H1 (cell line): ENCODE measurements at regions not wholly inside any gene's neighbourhood (a gene's known extent, or its start where the extent isn't known, plus 50 kb on each side); places are given as distances from the start of the nearest gene placed in this dataset.

Experiments
- CTCF ChIA-PET: fragments of 300-600 bp; sonication (Branson Sonifier 250); formaldehyde crosslinking; loops from one replicate; lab custom pipeline; 2021; ENCODE audit not compliant: partially characterized antibody; lab: Charles Lee
- POLR2A ChIA-PET: fragments of 300-600 bp; sonication (Branson Sonifier 250); formaldehyde crosslinking; loops from one replicate; lab custom pipeline; 2021; ENCODE audit warnings: inconsistent platforms; ENCODE audit not compliant: partially characterized antibody; lab: Charles Lee
- DNase-seq, 2 experiments: peaks; one replicate each; pipeline versions ENCODE4 v3.0.0 to v3.0.0-alpha.2; 2010 to 2022; ENCODE audit warnings: low spot score in 2 of 2, low read depth in 1 of 2, mixed read lengths in 1 of 2
- FAIRE-seq: peaks from 2 replicates; lab custom pipeline; 2011; peaks lifted over from hg19 to GRCh38; lab: Jason Lieb, UNC
- H2AFZ ChIP-seq: 2 replicates; pipeline ENCODE4 v1.8.1; 2012; ENCODE audit warnings: low read length, inconsistent platforms
- H2AK5ac ChIP-seq: 2 replicates; pipeline ENCODE4 v1.6.1; 2013; ENCODE audit warnings: low read depth, low read length
- H2BK120ac ChIP-seq: replicated peaks from 2 replicates; pipeline ENCODE3; 2013; ENCODE audit warnings: low read depth, low read length, inconsistent platforms
- H2BK12ac ChIP-seq: 2 replicates; pipeline ENCODE4 v1.6.1; 2013; ENCODE audit warnings: low read depth, low read length
- H2BK15ac ChIP-seq: 2 replicates; pipeline ENCODE4 v1.6.1; 2013; ENCODE audit warnings: low read length
- H2BK20ac ChIP-seq: 2 replicates; pipeline ENCODE4 v1.6.1; 2013; ENCODE audit warnings: low read length
- H2BK5ac ChIP-seq: 2 replicates; pipeline ENCODE4 v1.6.1; 2013; ENCODE audit warnings: low read depth, low read length
- H3K14ac ChIP-seq: 2 replicates; pipeline ENCODE4 v1.6.1; 2013; ENCODE audit warnings: inconsistent platforms; ENCODE audit not compliant: insufficient read length
- H3K18ac ChIP-seq: 2 replicates; pipeline ENCODE4 v1.6.1; 2013; ENCODE audit warnings: low read length; ENCODE audit errors: extremely low read depth
- H3K23ac ChIP-seq: 2 replicates; pipeline ENCODE4 v1.6.1; 2013; ENCODE audit warnings: inconsistent platforms; ENCODE audit not compliant: insufficient read length
- H3K23me2 ChIP-seq: 2 replicates; pipeline ENCODE4 v1.6.1; 2013; ENCODE audit warnings: low read depth, low read length
- H3K27ac ChIP-seq: 2 replicates; pipeline ENCODE4 v1.6.1; 2011; ENCODE audit warnings: low read depth, low read length, inconsistent platforms
- H3K27me3 ChIP-seq, 4 experiments: replicated peaks in 1 of 4; 1 replicate in 1 of 4; 2 replicates in 3 of 4; pipeline versions ENCODE4 v1.6.1 to v1.8.1; 2011 to 2013; ENCODE audit warnings: low read length in 3 of 4, mild to moderate bottlenecking in 3 of 4, inconsistent platforms in 2 of 4, mixed read lengths in 2 of 4, moderate library complexity in 1 of 4; ENCODE audit not compliant: control insufficient read depth in 3 of 4, insufficient read depth in 3 of 4; ENCODE audit errors: extremely low read depth in 1 of 4
- H3K36me3 ChIP-seq, 4 experiments: 2 replicates each; pipeline versions ENCODE4 v1.6.1 to v1.8.1; 2011 to 2013; ENCODE audit warnings: mild to moderate bottlenecking in 4 of 4, low read length in 3 of 4, moderate library complexity in 2 of 4, control low read depth in 1 of 4, inconsistent platforms in 1 of 4; ENCODE audit not compliant: insufficient read depth in 4 of 4, control insufficient read depth in 2 of 4
- H3K4ac ChIP-seq: replicated peaks from 2 replicates; pipeline ENCODE3; 2013; ENCODE audit warnings: low read length, low read depth, mixed read lengths, inconsistent platforms; ENCODE audit not compliant: insufficient read length
- H3K4me1 ChIP-seq, 4 experiments: replicated peaks in 1 of 4; 1 replicate in 1 of 4; 2 replicates in 3 of 4; pipeline versions ENCODE4 v1.6.1 to v1.8.1; 2011 to 2013; ENCODE audit warnings: low read length in 3 of 4, inconsistent platforms in 2 of 4, mixed read lengths in 1 of 4; ENCODE audit not compliant: insufficient read depth in 4 of 4, control insufficient read depth in 3 of 4
- H3K4me2 ChIP-seq, 2 experiments: 2 replicates each; pipeline versions ENCODE4 v1.6.1 to v1.8.1; 2011 to 2013; ENCODE audit warnings: low read depth in 2 of 2, low read length in 2 of 2, control low read depth in 1 of 2, inconsistent platforms in 1 of 2, mild to moderate bottlenecking in 1 of 2; ENCODE audit not compliant: insufficient read depth in 1 of 2
- H3K4me3 ChIP-seq, 4 experiments: fragments of 200-600, 300-600 bp in 1 of 4; sonication (generic), shearing (Covaris generic), sonication (Bioruptor Twin) in 1 of 4; 2 replicates each; pipeline versions ENCODE4 v1.5.1 to v1.8.1; 2011 to 2016; ENCODE audit warnings: low read length in 4 of 4, low read depth in 3 of 4, control low read depth in 2 of 4, inconsistent platforms in 2 of 4, mild to moderate bottlenecking in 2 of 4, mixed read lengths in 1 of 4, moderate library complexity in 1 of 4; ENCODE audit not compliant: insufficient read depth in 2 of 4; ENCODE audit errors: extremely low read depth in 1 of 4
- H3K56ac ChIP-seq: replicated peaks from 2 replicates; pipeline ENCODE3; 2013; ENCODE audit warnings: low read depth, mild to moderate bottlenecking, mixed read lengths, low read length, inconsistent platforms; ENCODE audit not compliant: insufficient read length
- H3K79me1 ChIP-seq: 2 replicates; pipeline ENCODE4 v1.6.1; 2013; ENCODE audit warnings: low read depth, low read length, control low read depth
- H3K79me2 ChIP-seq, 2 experiments: 2 replicates each; pipeline versions ENCODE4 v1.6.1 to v1.8.1; 2012 to 2013; ENCODE audit warnings: low read length in 2 of 2, mild to moderate bottlenecking in 2 of 2, inconsistent platforms in 1 of 2; ENCODE audit not compliant: insufficient read depth in 2 of 2, control insufficient read depth in 1 of 2
- H3K9ac ChIP-seq, 4 experiments: replicated peaks in 1 of 4; 1 replicate in 1 of 4; 2 replicates in 3 of 4; pipeline versions ENCODE4 v1.6.1 to v1.8.1; 2011 to 2013; ENCODE audit warnings: low read depth in 3 of 4, low read length in 3 of 4, control low read depth in 2 of 4, mild to moderate bottlenecking in 2 of 4, moderate library complexity in 2 of 4, inconsistent platforms in 1 of 4; ENCODE audit errors: extremely low read depth in 1 of 4
- H3K9me3 ChIP-seq, 2 experiments: 2 replicates each; pipeline versions ENCODE4 v1.6.1 to v1.8.1; 2012 to 2013; ENCODE audit warnings: mild to moderate bottlenecking in 2 of 2, moderate library complexity in 2 of 2, control low read depth in 1 of 2, inconsistent platforms in 1 of 2, low read depth in 1 of 2, low read length in 1 of 2, mixed read lengths in 1 of 2; ENCODE audit not compliant: insufficient read depth in 2 of 2
- H4K20me1 ChIP-seq, 2 experiments: replicated peaks in 1 of 2; 2 replicates each; pipeline versions ENCODE3 to v1.8.1; 2011 to 2013; ENCODE audit warnings: inconsistent platforms in 2 of 2, low read length in 2 of 2, mild to moderate bottlenecking in 1 of 2; ENCODE audit not compliant: insufficient read depth in 2 of 2, control insufficient read depth in 1 of 2
- H4K5ac ChIP-seq: 2 replicates; pipeline ENCODE4 v1.6.1; 2013; ENCODE audit warnings: low read length, low read depth, mixed read lengths, inconsistent platforms; ENCODE audit not compliant: insufficient read length
- H4K8ac ChIP-seq: 2 replicates; pipeline ENCODE4 v1.8.0; 2013; ENCODE audit warnings: mild to moderate bottlenecking, moderate library complexity, low read length, inconsistent platforms; ENCODE audit not compliant: insufficient read depth; ENCODE audit errors: extremely low read depth
- H4K91ac ChIP-seq: replicated peaks from 2 replicates; pipeline ENCODE3; 2013; ENCODE audit warnings: low read length, mixed read lengths, inconsistent platforms; ENCODE audit not compliant: insufficient read length
- ATF2 ChIP-seq: IDR thresholded peaks from 2 replicates; pipeline ENCODE4 v1.6.1; 2012; ENCODE audit warnings: low read length, inconsistent platforms
- CTCF ChIP-seq, 3 experiments: IDR thresholded peaks; 1 replicate in 2 of 3; 2 replicates in 1 of 3; pipeline versions ENCODE4 v1.5.1 to v1.6.1; 2011; ENCODE audit warnings: low read length in 3 of 3, mild to moderate bottlenecking in 3 of 3, inconsistent platforms in 2 of 3, low read depth in 1 of 3, moderate library complexity in 1 of 3; ENCODE audit not compliant: insufficient read depth in 1 of 3; ENCODE audit errors: control extremely low read depth in 1 of 3
- GTF2F1 ChIP-seq: IDR thresholded peaks from 2 replicates; pipeline ENCODE4 v1.6.1; 2012; ENCODE audit warnings: low read depth, low read length, improper control_type of control experiment, borderline replicate concordance
- HDAC2 ChIP-seq, 2 experiments: fragments of 300-600 bp in 1 of 2; sonication (generic) in 1 of 2; IDR thresholded peaks; 2 replicates each; pipeline ENCODE4 v1.6.1; 2011 to 2012; ENCODE audit warnings: low read depth in 2 of 2, low read length in 2 of 2, mild to moderate bottlenecking in 2 of 2, moderate library complexity in 2 of 2, borderline replicate concordance in 1 of 2, inconsistent platforms in 1 of 2
- NRF1 ChIP-seq: IDR thresholded peaks from 2 replicates; pipeline ENCODE4 v1.6.1; 2011; ENCODE audit warnings: mild to moderate bottlenecking, low read depth, low read length, improper control_type of control experiment
- POLR2AphosphoS5 ChIP-seq: IDR thresholded peaks from 2 replicates; pipeline ENCODE4 v1.6.1; 2011; ENCODE audit warnings: low read depth, low read length
- RBBP5 ChIP-seq: IDR thresholded peaks from 2 replicates; pipeline ENCODE4 v1.7.1; 2012; ENCODE audit warnings: low read depth, mild to moderate bottlenecking, inconsistent platforms, low read length, moderate library complexity, borderline replicate concordance
- RFX5 ChIP-seq: IDR thresholded peaks from 2 replicates; pipeline ENCODE4 v1.6.1; 2011; ENCODE audit warnings: low read depth, low read length, improper control_type of control experiment, borderline replicate concordance
- TEAD4 ChIP-seq: IDR thresholded peaks from 2 replicates; pipeline ENCODE4 v1.6.1; 2012; ENCODE audit warnings: low read depth, low read length, inconsistent platforms, mixed read lengths
- YY1 ChIP-seq: IDR thresholded peaks from 2 replicates; pipeline ENCODE4 v1.6.1; 2011; ENCODE audit warnings: low read depth, mild to moderate bottlenecking, low read length
- WGBS, 2 experiments: shearing (Covaris generic) in 1 of 2; methylation state at CpG; one replicate each; pipeline versions ENCODE4 v1.1.6 to v1.1.7; 2013 to 2015; ENCODE audit warnings: low lambda C conversion rate in 2 of 2, mixed read lengths in 2 of 2, inconsistent platforms in 1 of 2, low coverage in 1 of 2, missing lambda C conversion rate in 1 of 2; ENCODE audit not compliant: insufficient replicate concordance in 2 of 2, insufficient coverage in 1 of 2, insufficient read length in 1 of 2; ENCODE audit errors: extremely low coverage in 1 of 2, missing lambda C conversion rate in 1 of 2; 5-methylcytosine and 5-hydroxymethylcytosine counted together

GRCh38 chr20:1711266-1711665 lies 53.7 kb upstream of the SIRPG start:
- no peak overlapping the region for H2BK15ac ChIP-seq
- no peaks in the 10 kb centered on the region for H3K79me2 ChIP-seq
- H3K23me2 ChIP-seq = no peaks in the 10 kb centered on the region
- no peaks in the 10 kb centered on the region for H3K36me3 ChIP-seq
- no peak overlapping the region for H3K56ac ChIP-seq
- H3K4me1 ChIP-seq = no peaks in the 10 kb centered on the region
- no peak overlapping the region for H3K4me2 ChIP-seq
- no peaks in the 10 kb centered on the region for H4K20me1 ChIP-seq
- H3K14ac ChIP-seq = no peak overlapping the region
- H4K8ac ChIP-seq = no peak overlapping the region; the same call in 1 of the 2 replicates
- WGBS, 2 experiments = 89% methylated on average over 10 of the region's 11 CpGs; no CpG with 5 or more reads in 1 of the 2 experiments
- H4K91ac ChIP-seq = no peak overlapping the region
- ChIA-PET CTCF (no interaction called here), POLR2A (no interaction called here)
- no peaks in the 10 kb centered on the region; a peak in 1 of 7 replicates for H3K27me3 ChIP-seq
- 0 out of 2 replicates have a peak overlapping the region, but pooled peaks have one; percentile 5 for H2AFZ ChIP-seq
- no peak overlapping the region for H2BK5ac ChIP-seq
- no peak overlapping the region for H3K27ac ChIP-seq
- DNase-seq (no peak), FAIRE-seq (no peak)
- no peak overlapping the region for H3K18ac ChIP-seq
- no peak overlapping the region for H3K4me3 ChIP-seq
- no peak overlapping the region for H3K9ac ChIP-seq
- no peak overlapping the region for H3K4ac ChIP-seq
- no peak overlapping the region for H4K5ac ChIP-seq
- no peak overlapping the region for H3K23ac ChIP-seq
- H2BK12ac ChIP-seq = no peak overlapping the region
- H2BK120ac ChIP-seq = no peak overlapping the region
- H2BK20ac ChIP-seq = no peak overlapping the region
- no peaks in the 10 kb centered on the region for H3K79me1 ChIP-seq
- no peak overlapping the region for H2AK5ac ChIP-seq
- no peaks in the 10 kb centered on the region for H3K9me3 ChIP-seq
- TF ChIP-seq ATF2 = no peak
- no peak for TF ChIP-seq TEAD4
- no peak for TF ChIP-seq HDAC2 (IDR thresholded peaks at IDR 0.05; ENCODE audit: borderline replicate concordance in 1 of 2, low read depth in 2 of 2, low read length in 2 of 2)
- no peak for TF ChIP-seq NRF1
- TF ChIP-seq RBBP5 = no peak
- no peak for TF ChIP-seq YY1
- TF ChIP-seq GTF2F1 = no peak
- TF ChIP-seq RFX5 = no peak
- no peak for TF ChIP-seq CTCF (IDR thresholded peaks at IDR 0.05; ENCODE audit: control extremely low read depth in 1 of 3, insufficient read depth in 1 of 3, low read depth in 1 of 3, low read length in 3 of 3)
- TF ChIP-seq POLR2AphosphoS5 = no peak
